ENCODE measurements at regions not wholly inside any gene's neighbourhood (a gene's known extent, or its start where the extent isn't known, plus 50 kb on each side); places are given as distances from the start of the nearest gene placed in this dataset.
"Not testable (repeated sequence)": the region's sequence is repeated elsewhere in the genome, so short reads cannot be mapped to it uniquely, and the experiment has no call there.

DNA sequence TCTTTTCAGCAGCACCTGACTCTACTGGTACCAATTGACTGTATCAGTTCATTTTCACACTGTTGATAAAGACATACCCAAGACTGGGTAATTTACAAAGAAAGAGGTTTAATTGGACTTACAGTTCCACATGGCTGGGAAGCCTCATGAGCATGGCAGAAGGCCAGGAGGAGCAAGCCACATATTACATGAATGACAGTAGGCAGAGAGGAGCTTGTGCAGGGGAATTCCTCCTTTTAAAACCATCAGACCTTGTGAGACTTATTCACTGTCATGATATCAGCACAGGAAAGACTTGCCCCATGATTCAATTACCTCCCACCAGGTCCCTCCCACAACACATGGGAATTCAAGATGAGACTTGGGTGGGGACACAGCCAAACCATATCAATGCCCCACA lies 458.8 kb downstream of the GRIA2 start:
- TF ChIP-seq, protein P1, sequence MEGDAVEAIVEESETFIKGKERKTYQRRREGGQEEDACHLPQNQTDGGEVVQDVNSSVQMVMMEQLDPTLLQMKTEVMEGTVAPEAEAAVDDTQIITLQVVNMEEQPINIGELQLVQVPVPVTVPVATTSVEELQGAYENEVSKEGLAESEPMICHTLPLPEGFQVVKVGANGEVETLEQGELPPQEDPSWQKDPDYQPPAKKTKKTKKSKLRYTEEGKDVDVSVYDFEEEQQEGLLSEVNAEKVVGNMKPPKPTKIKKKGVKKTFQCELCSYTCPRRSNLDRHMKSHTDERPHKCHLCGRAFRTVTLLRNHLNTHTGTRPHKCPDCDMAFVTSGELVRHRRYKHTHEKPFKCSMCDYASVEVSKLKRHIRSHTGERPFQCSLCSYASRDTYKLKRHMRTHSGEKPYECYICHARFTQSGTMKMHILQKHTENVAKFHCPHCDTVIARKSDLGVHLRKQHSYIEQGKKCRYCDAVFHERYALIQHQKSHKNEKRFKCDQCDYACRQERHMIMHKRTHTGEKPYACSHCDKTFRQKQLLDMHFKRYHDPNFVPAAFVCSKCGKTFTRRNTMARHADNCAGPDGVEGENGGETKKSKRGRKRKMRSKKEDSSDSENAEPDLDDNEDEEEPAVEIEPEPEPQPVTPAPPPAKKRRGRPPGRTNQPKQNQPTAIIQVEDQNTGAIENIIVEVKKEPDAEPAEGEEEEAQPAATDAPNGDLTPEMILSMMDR (IDR thresholded peaks at IDR 0.05; ENCODE audit: low read depth, low read length, missing input control), result not testable (repeated sequence)
- not testable (repeated sequence) for TF ChIP-seq TAF1 (conservative IDR thresholded peaks at IDR 0.05); RXRA (IDR thresholded peaks at IDR 0.05); HNF4A (conservative IDR thresholded peaks at IDR 0.05); YY1 (IDR thresholded peaks at IDR 0.05); EGR1 (IDR thresholded peaks at IDR 0.05; ENCODE audit: low read depth in 2 of 2); RAD21 (IDR thresholded peaks at IDR 0.05)
- TF ChIP-seq, protein P2, sequence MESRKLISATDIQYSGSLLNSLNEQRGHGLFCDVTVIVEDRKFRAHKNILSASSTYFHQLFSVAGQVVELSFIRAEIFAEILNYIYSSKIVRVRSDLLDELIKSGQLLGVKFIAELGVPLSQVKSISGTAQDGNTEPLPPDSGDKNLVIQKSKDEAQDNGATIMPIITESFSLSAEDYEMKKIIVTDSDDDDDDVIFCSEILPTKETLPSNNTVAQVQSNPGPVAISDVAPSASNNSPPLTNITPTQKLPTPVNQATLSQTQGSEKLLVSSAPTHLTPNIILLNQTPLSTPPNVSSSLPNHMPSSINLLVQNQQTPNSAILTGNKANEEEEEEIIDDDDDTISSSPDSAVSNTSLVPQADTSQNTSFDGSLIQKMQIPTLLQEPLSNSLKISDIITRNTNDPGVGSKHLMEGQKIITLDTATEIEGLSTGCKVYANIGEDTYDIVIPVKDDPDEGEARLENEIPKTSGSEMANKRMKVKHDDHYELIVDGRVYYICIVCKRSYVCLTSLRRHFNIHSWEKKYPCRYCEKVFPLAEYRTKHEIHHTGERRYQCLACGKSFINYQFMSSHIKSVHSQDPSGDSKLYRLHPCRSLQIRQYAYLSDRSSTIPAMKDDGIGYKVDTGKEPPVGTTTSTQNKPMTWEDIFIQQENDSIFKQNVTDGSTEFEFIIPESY (IDR thresholded peaks at IDR 0.05), result not testable (repeated sequence)
- TF ChIP-seq, protein P3, sequence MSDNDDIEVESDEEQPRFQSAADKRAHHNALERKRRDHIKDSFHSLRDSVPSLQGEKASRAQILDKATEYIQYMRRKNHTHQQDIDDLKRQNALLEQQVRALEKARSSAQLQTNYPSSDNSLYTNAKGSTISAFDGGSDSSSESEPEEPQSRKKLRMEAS (IDR thresholded peaks at IDR 0.05), result not testable (repeated sequence)
- TF ChIP-seq, protein P4, sequence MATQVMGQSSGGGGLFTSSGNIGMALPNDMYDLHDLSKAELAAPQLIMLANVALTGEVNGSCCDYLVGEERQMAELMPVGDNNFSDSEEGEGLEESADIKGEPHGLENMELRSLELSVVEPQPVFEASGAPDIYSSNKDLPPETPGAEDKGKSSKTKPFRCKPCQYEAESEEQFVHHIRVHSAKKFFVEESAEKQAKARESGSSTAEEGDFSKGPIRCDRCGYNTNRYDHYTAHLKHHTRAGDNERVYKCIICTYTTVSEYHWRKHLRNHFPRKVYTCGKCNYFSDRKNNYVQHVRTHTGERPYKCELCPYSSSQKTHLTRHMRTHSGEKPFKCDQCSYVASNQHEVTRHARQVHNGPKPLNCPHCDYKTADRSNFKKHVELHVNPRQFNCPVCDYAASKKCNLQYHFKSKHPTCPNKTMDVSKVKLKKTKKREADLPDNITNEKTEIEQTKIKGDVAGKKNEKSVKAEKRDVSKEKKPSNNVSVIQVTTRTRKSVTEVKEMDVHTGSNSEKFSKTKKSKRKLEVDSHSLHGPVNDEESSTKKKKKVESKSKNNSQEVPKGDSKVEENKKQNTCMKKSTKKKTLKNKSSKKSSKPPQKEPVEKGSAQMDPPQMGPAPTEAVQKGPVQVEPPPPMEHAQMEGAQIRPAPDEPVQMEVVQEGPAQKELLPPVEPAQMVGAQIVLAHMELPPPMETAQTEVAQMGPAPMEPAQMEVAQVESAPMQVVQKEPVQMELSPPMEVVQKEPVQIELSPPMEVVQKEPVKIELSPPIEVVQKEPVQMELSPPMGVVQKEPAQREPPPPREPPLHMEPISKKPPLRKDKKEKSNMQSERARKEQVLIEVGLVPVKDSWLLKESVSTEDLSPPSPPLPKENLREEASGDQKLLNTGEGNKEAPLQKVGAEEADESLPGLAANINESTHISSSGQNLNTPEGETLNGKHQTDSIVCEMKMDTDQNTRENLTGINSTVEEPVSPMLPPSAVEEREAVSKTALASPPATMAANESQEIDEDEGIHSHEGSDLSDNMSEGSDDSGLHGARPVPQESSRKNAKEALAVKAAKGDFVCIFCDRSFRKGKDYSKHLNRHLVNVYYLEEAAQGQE (IDR thresholded peaks at IDR 0.05), result not testable (repeated sequence)
- TF ChIP-seq, protein P5, sequence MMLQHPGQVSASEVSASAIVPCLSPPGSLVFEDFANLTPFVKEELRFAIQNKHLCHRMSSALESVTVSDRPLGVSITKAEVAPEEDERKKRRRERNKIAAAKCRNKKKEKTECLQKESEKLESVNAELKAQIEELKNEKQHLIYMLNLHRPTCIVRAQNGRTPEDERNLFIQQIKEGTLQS (IDR thresholded peaks at IDR 0.05), result not testable (repeated sequence)
